H1 (cell line): ENCODE measurements at regions not wholly inside any gene's neighbourhood (a gene's known extent, or its start where the extent isn't known, plus 50 kb on each side); places are given as distances from the start of the nearest gene placed in this dataset.

ENCODE experiments used
- CTCF ChIA-PET: fragments of 300-600 bp; sonication (Branson Sonifier 250); formaldehyde crosslinking; loops from one replicate; lab custom pipeline; 2021; ENCODE audit not compliant: partially characterized antibody; lab: Charles Lee
- POLR2A ChIA-PET: fragments of 300-600 bp; sonication (Branson Sonifier 250); formaldehyde crosslinking; loops from one replicate; lab custom pipeline; 2021; ENCODE audit warnings: inconsistent platforms; ENCODE audit not compliant: partially characterized antibody; lab: Charles Lee
- DNase-seq, 2 experiments: peaks; one replicate each; pipeline versions ENCODE4 v3.0.0 to v3.0.0-alpha.2; 2010 to 2022; ENCODE audit warnings: low spot score in 2 of 2, low read depth in 1 of 2, mixed read lengths in 1 of 2
- FAIRE-seq: peaks from 2 replicates; lab custom pipeline; 2011; peaks lifted over from hg19 to GRCh38; lab: Jason Lieb, UNC
- H2AFZ ChIP-seq: 2 replicates; pipeline ENCODE4 v1.8.1; 2012; ENCODE audit warnings: low read length, inconsistent platforms
- H2AK5ac ChIP-seq: 2 replicates; pipeline ENCODE4 v1.6.1; 2013; ENCODE audit warnings: low read depth, low read length
- H2BK120ac ChIP-seq: replicated peaks from 2 replicates; pipeline ENCODE3; 2013; ENCODE audit warnings: low read depth, low read length, inconsistent platforms
- H2BK12ac ChIP-seq: 2 replicates; pipeline ENCODE4 v1.6.1; 2013; ENCODE audit warnings: low read depth, low read length
- H2BK15ac ChIP-seq: 2 replicates; pipeline ENCODE4 v1.6.1; 2013; ENCODE audit warnings: low read length
- H2BK20ac ChIP-seq: 2 replicates; pipeline ENCODE4 v1.6.1; 2013; ENCODE audit warnings: low read length
- H2BK5ac ChIP-seq: 2 replicates; pipeline ENCODE4 v1.6.1; 2013; ENCODE audit warnings: low read depth, low read length
- H3K14ac ChIP-seq: 2 replicates; pipeline ENCODE4 v1.6.1; 2013; ENCODE audit warnings: inconsistent platforms; ENCODE audit not compliant: insufficient read length
- H3K18ac ChIP-seq: 2 replicates; pipeline ENCODE4 v1.6.1; 2013; ENCODE audit warnings: low read length; ENCODE audit errors: extremely low read depth
- H3K23ac ChIP-seq: 2 replicates; pipeline ENCODE4 v1.6.1; 2013; ENCODE audit warnings: inconsistent platforms; ENCODE audit not compliant: insufficient read length
- H3K23me2 ChIP-seq: 2 replicates; pipeline ENCODE4 v1.6.1; 2013; ENCODE audit warnings: low read depth, low read length
- H3K27ac ChIP-seq: 2 replicates; pipeline ENCODE4 v1.6.1; 2011; ENCODE audit warnings: low read depth, low read length, inconsistent platforms
- H3K27me3 ChIP-seq, 4 experiments: replicated peaks in 1 of 4; 1 replicate in 1 of 4; 2 replicates in 3 of 4; pipeline versions ENCODE4 v1.6.1 to v1.8.1; 2011 to 2013; ENCODE audit warnings: low read length in 3 of 4, mild to moderate bottlenecking in 3 of 4, inconsistent platforms in 2 of 4, mixed read lengths in 2 of 4, moderate library complexity in 1 of 4; ENCODE audit not compliant: control insufficient read depth in 3 of 4, insufficient read depth in 3 of 4; ENCODE audit errors: extremely low read depth in 1 of 4
- H3K36me3 ChIP-seq, 4 experiments: 2 replicates each; pipeline versions ENCODE4 v1.6.1 to v1.8.1; 2011 to 2013; ENCODE audit warnings: mild to moderate bottlenecking in 4 of 4, low read length in 3 of 4, moderate library complexity in 2 of 4, control low read depth in 1 of 4, inconsistent platforms in 1 of 4; ENCODE audit not compliant: insufficient read depth in 4 of 4, control insufficient read depth in 2 of 4
- H3K4ac ChIP-seq: replicated peaks from 2 replicates; pipeline ENCODE3; 2013; ENCODE audit warnings: low read length, low read depth, mixed read lengths, inconsistent platforms; ENCODE audit not compliant: insufficient read length
- H3K4me1 ChIP-seq, 4 experiments: replicated peaks in 1 of 4; 1 replicate in 1 of 4; 2 replicates in 3 of 4; pipeline versions ENCODE4 v1.6.1 to v1.8.1; 2011 to 2013; ENCODE audit warnings: low read length in 3 of 4, inconsistent platforms in 2 of 4, mixed read lengths in 1 of 4; ENCODE audit not compliant: insufficient read depth in 4 of 4, control insufficient read depth in 3 of 4
- H3K4me2 ChIP-seq, 2 experiments: 2 replicates each; pipeline versions ENCODE4 v1.6.1 to v1.8.1; 2011 to 2013; ENCODE audit warnings: low read depth in 2 of 2, low read length in 2 of 2, control low read depth in 1 of 2, inconsistent platforms in 1 of 2, mild to moderate bottlenecking in 1 of 2; ENCODE audit not compliant: insufficient read depth in 1 of 2
- H3K4me3 ChIP-seq, 4 experiments: fragments of 200-600, 300-600 bp in 1 of 4; sonication (generic), shearing (Covaris generic), sonication (Bioruptor Twin) in 1 of 4; 2 replicates each; pipeline versions ENCODE4 v1.5.1 to v1.8.1; 2011 to 2016; ENCODE audit warnings: low read length in 4 of 4, low read depth in 3 of 4, control low read depth in 2 of 4, inconsistent platforms in 2 of 4, mild to moderate bottlenecking in 2 of 4, mixed read lengths in 1 of 4, moderate library complexity in 1 of 4; ENCODE audit not compliant: insufficient read depth in 2 of 4; ENCODE audit errors: extremely low read depth in 1 of 4
- H3K56ac ChIP-seq: replicated peaks from 2 replicates; pipeline ENCODE3; 2013; ENCODE audit warnings: low read depth, mild to moderate bottlenecking, mixed read lengths, low read length, inconsistent platforms; ENCODE audit not compliant: insufficient read length
- H3K79me1 ChIP-seq: 2 replicates; pipeline ENCODE4 v1.6.1; 2013; ENCODE audit warnings: low read depth, low read length, control low read depth
- H3K79me2 ChIP-seq, 2 experiments: 2 replicates each; pipeline versions ENCODE4 v1.6.1 to v1.8.1; 2012 to 2013; ENCODE audit warnings: low read length in 2 of 2, mild to moderate bottlenecking in 2 of 2, inconsistent platforms in 1 of 2; ENCODE audit not compliant: insufficient read depth in 2 of 2, control insufficient read depth in 1 of 2
- H3K9ac ChIP-seq, 4 experiments: replicated peaks in 1 of 4; 1 replicate in 1 of 4; 2 replicates in 3 of 4; pipeline versions ENCODE4 v1.6.1 to v1.8.1; 2011 to 2013; ENCODE audit warnings: low read depth in 3 of 4, low read length in 3 of 4, control low read depth in 2 of 4, mild to moderate bottlenecking in 2 of 4, moderate library complexity in 2 of 4, inconsistent platforms in 1 of 4; ENCODE audit errors: extremely low read depth in 1 of 4
- H3K9me3 ChIP-seq, 2 experiments: 2 replicates each; pipeline versions ENCODE4 v1.6.1 to v1.8.1; 2012 to 2013; ENCODE audit warnings: mild to moderate bottlenecking in 2 of 2, moderate library complexity in 2 of 2, control low read depth in 1 of 2, inconsistent platforms in 1 of 2, low read depth in 1 of 2, low read length in 1 of 2, mixed read lengths in 1 of 2; ENCODE audit not compliant: insufficient read depth in 2 of 2
- H4K20me1 ChIP-seq, 2 experiments: replicated peaks in 1 of 2; 2 replicates each; pipeline versions ENCODE3 to v1.8.1; 2011 to 2013; ENCODE audit warnings: inconsistent platforms in 2 of 2, low read length in 2 of 2, mild to moderate bottlenecking in 1 of 2; ENCODE audit not compliant: insufficient read depth in 2 of 2, control insufficient read depth in 1 of 2
- H4K5ac ChIP-seq: 2 replicates; pipeline ENCODE4 v1.6.1; 2013; ENCODE audit warnings: low read length, low read depth, mixed read lengths, inconsistent platforms; ENCODE audit not compliant: insufficient read length
- H4K8ac ChIP-seq: 2 replicates; pipeline ENCODE4 v1.8.0; 2013; ENCODE audit warnings: mild to moderate bottlenecking, moderate library complexity, low read length, inconsistent platforms; ENCODE audit not compliant: insufficient read depth; ENCODE audit errors: extremely low read depth
- H4K91ac ChIP-seq: replicated peaks from 2 replicates; pipeline ENCODE3; 2013; ENCODE audit warnings: low read length, mixed read lengths, inconsistent platforms; ENCODE audit not compliant: insufficient read length
- CTCF ChIP-seq, 3 experiments: IDR thresholded peaks; 1 replicate in 2 of 3; 2 replicates in 1 of 3; pipeline versions ENCODE4 v1.5.1 to v1.6.1; 2011; ENCODE audit warnings: low read length in 3 of 3, mild to moderate bottlenecking in 3 of 3, inconsistent platforms in 2 of 3, low read depth in 1 of 3, moderate library complexity in 1 of 3; ENCODE audit not compliant: insufficient read depth in 1 of 3; ENCODE audit errors: control extremely low read depth in 1 of 3
- EGR1 ChIP-seq: IDR thresholded peaks from 2 replicates; pipeline ENCODE4 v1.6.1; 2011; ENCODE audit warnings: low read depth, low read length, borderline replicate concordance
- SUZ12 ChIP-seq: fragments of 200-600 bp; sonication (generic); IDR thresholded peaks from 2 replicates; pipeline ENCODE4 v1.6.1; 2012; ENCODE audit warnings: mild to moderate bottlenecking, inconsistent platforms, low read length, moderate library complexity, mixed read lengths
- TEAD4 ChIP-seq: IDR thresholded peaks from 2 replicates; pipeline ENCODE4 v1.6.1; 2012; ENCODE audit warnings: low read depth, low read length, inconsistent platforms, mixed read lengths
- WGBS, 2 experiments: shearing (Covaris generic) in 1 of 2; methylation state at CpG; one replicate each; pipeline versions ENCODE4 v1.1.6 to v1.1.7; 2013 to 2015; ENCODE audit warnings: low lambda C conversion rate in 2 of 2, mixed read lengths in 2 of 2, inconsistent platforms in 1 of 2, low coverage in 1 of 2, missing lambda C conversion rate in 1 of 2; ENCODE audit not compliant: insufficient replicate concordance in 2 of 2, insufficient coverage in 1 of 2, insufficient read length in 1 of 2; ENCODE audit errors: extremely low coverage in 1 of 2, missing lambda C conversion rate in 1 of 2; 5-methylcytosine and 5-hydroxymethylcytosine counted together

DNA sequence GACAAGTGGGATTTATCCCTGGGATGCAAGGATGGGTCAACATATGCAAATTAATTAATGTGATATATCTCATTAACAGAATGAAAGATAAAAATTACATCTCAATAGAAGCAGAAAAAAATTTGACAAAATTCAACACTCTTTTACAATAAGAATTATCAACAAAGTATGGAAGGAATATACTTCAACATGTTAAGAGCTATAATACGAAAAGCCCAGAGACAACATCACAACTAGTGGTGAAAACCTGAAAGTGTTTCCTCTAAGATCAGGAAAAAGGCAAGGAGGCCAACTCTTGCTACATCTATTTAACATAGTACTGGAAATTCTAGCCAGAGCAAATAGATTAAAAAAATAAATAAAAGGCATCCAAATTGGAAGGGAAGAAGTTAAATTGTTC, 970.0 kb upstream of the POT1 start:
- H4K20me1 ChIP-seq = no peaks in the 10 kb centered on the region
- H2BK5ac ChIP-seq = no peak overlapping the region
- H3K4me2 ChIP-seq = no peak overlapping the region
- no peaks in the 10 kb centered on the region for H3K36me3 ChIP-seq
- no peak overlapping the region for H3K4me3 ChIP-seq
- TF ChIP-seq SUZ12 (no peak), EGR1 (no peak), CTCF (IDR thresholded peaks at IDR 0.05; ENCODE audit: control extremely low read depth in 1 of 3, insufficient read depth in 1 of 3, low read depth in 1 of 3, low read length in 3 of 3) (peak in 1 of 3 experiments; percentile 14; a peak in 1 of 4 replicates), TEAD4 (no peak)
- H4K8ac ChIP-seq = no peak overlapping the region
- H3K14ac ChIP-seq = no peak overlapping the region
- DNase-seq (no peak), FAIRE-seq (no peak)
- H3K4ac ChIP-seq = no peak overlapping the region
- no peaks in the 10 kb centered on the region for H3K27me3 ChIP-seq
- H2BK120ac ChIP-seq = no peak overlapping the region
- H3K79me1 ChIP-seq = no peaks in the 10 kb centered on the region
- no peaks in the 10 kb centered on the region for H3K4me1 ChIP-seq
- WGBS, 2 experiments = 83% methylated on average over 1 of the region's 1 CpG; no CpG with 5 or more reads in 1 of the 2 experiments
- no peak overlapping the region for H3K9ac ChIP-seq
- H3K18ac ChIP-seq = no peak overlapping the region
- H2BK20ac ChIP-seq = no peak overlapping the region
- no peaks in the 10 kb centered on the region for H3K23me2 ChIP-seq
- no peak overlapping the region for H3K56ac ChIP-seq
- CTCF ChIA-PET = no interaction called here
- POLR2A ChIA-PET = no interaction called here
- H3K79me2 ChIP-seq = no peaks in the 10 kb centered on the region
- no peak overlapping the region for H4K91ac ChIP-seq
- no peak overlapping the region for H2AK5ac ChIP-seq
- H3K27ac ChIP-seq = no peak overlapping the region
- H2AFZ ChIP-seq = no peak overlapping the region
- H4K5ac ChIP-seq = no peak overlapping the region
- H3K9me3 ChIP-seq = no peaks in the 10 kb centered on the region; a peak in 1 of 4 replicates
- no peak overlapping the region for H2BK15ac ChIP-seq
- H2BK12ac ChIP-seq = no peak overlapping the region
- H3K23ac ChIP-seq = no peak overlapping the region
